Liver (tissue), 8 donors: ENCODE measurements at regions not wholly inside any gene's neighbourhood (a gene's known extent, or its start where the extent isn't known, plus 50 kb on each side); places are given as distances from the start of the nearest gene placed in this dataset.

Experiments used
- DNase-seq: peaks from one replicate; pipeline ENCODE4 v3.0.0-alpha.2; 2017; ENCODE audit warnings: low spot score
- H3K27ac ChIP-seq, 2 donors: one replicate each; pipeline ENCODE4 v1.7.0; 2013; ENCODE audit warnings: inconsistent platforms in 2 of 2, low read length in 2 of 2, control low read depth in 1 of 2, low read depth in 1 of 2, mild to moderate bottlenecking in 1 of 2
- H3K27me3 ChIP-seq, 4 donors: one replicate each; pipeline versions ENCODE4 v1.6.1 to v1.7.0; 2013; ENCODE audit warnings: low read length in 3 of 4, inconsistent platforms in 1 of 4, mild to moderate bottlenecking in 1 of 4, moderate library complexity in 1 of 4; ENCODE audit not compliant: control insufficient read depth in 4 of 4, insufficient read depth in 4 of 4
- H3K36me3 ChIP-seq, 4 donors: one replicate each; pipeline versions ENCODE4 v1.6.1 to v1.7.0; 2013; ENCODE audit warnings: low read length in 3 of 4, mild to moderate bottlenecking in 3 of 4, low read depth in 1 of 4, moderate library complexity in 1 of 4; ENCODE audit not compliant: control insufficient read depth in 4 of 4, insufficient read depth in 3 of 4
- H3K4me1 ChIP-seq, 4 donors: one replicate each; pipeline versions ENCODE4 v1.6.1 to v1.7.0; 2013; ENCODE audit warnings: low read length in 3 of 4, mild to moderate bottlenecking in 3 of 4, moderate library complexity in 1 of 4; ENCODE audit not compliant: control insufficient read depth in 4 of 4, insufficient read depth in 4 of 4
- H3K4me3 ChIP-seq, 3 donors: one replicate each; pipeline versions ENCODE4 v1.6.1 to v1.7.0; 2013; ENCODE audit warnings: low read length in 3 of 3, control low read depth in 1 of 3, low read depth in 1 of 3, mild to moderate bottlenecking in 1 of 3
- H3K9ac ChIP-seq, 2 donors: one replicate each; pipeline ENCODE4 v1.7.0; 2013; ENCODE audit warnings: low read length in 2 of 2, mild to moderate bottlenecking in 2 of 2, moderate library complexity in 2 of 2, control low read depth in 1 of 2, low read depth in 1 of 2
- H3K9me3 ChIP-seq, 4 donors: one replicate each; pipeline versions ENCODE4 v1.6.1 to v1.7.0; 2013; ENCODE audit warnings: low read length in 3 of 4; ENCODE audit not compliant: control insufficient read depth in 4 of 4
- FOXA1 ChIP-seq: IDR thresholded peaks from 2 replicates; pipeline ENCODE4 v1.6.1; 2016; ENCODE audit warnings: antibody characterized with exemption
- FOXA2 ChIP-seq: IDR thresholded peaks from 2 replicates; pipeline ENCODE4 v1.6.1; 2016; ENCODE audit warnings: antibody characterized with exemption
- HNF4A ChIP-seq, 2 donors: conservative IDR thresholded peaks; 2 replicates each; pipeline ENCODE4 v1.6.1; 2016; ENCODE audit warnings: antibody characterized with exemption in 2 of 2, mild to moderate bottlenecking in 2 of 2
- HNF4G ChIP-seq: IDR thresholded peaks from 2 replicates; pipeline ENCODE4 v1.6.1; 2016; ENCODE audit warnings: antibody characterized with exemption
- JUND ChIP-seq, 2 donors: IDR thresholded peaks; 2 replicates each; pipeline ENCODE4 v1.6.1; 2016; ENCODE audit warnings: antibody characterized with exemption in 2 of 2
- MAX ChIP-seq: IDR thresholded peaks from 2 replicates; pipeline ENCODE4 v1.6.1; 2016; ENCODE audit warnings: antibody characterized with exemption
- REST ChIP-seq: IDR thresholded peaks from 2 replicates; pipeline ENCODE4 v1.6.1; 2016; ENCODE audit warnings: antibody characterized with exemption, mild to moderate bottlenecking
- RXRA ChIP-seq, 2 donors: IDR thresholded peaks; 2 replicates each; pipeline ENCODE4 v1.6.1; 2017 to 2018; ENCODE audit warnings: antibody characterized with exemption in 2 of 2, mild to moderate bottlenecking in 1 of 2
- SP1 ChIP-seq: IDR thresholded peaks from 2 replicates; pipeline ENCODE4 v1.6.1; 2018; ENCODE audit warnings: antibody characterized with exemption, mild to moderate bottlenecking
- TAF1 ChIP-seq: conservative IDR thresholded peaks from 2 replicates; pipeline ENCODE4 v1.6.1; 2016; ENCODE audit warnings: antibody characterized with exemption, mild to moderate bottlenecking
- YY1 ChIP-seq: IDR thresholded peaks from 2 replicates; pipeline ENCODE4 v1.6.1; 2016; ENCODE audit warnings: antibody characterized with exemption, mild to moderate bottlenecking
- ZBTB33 ChIP-seq: IDR thresholded peaks from 2 replicates; pipeline ENCODE4 v1.6.1; 2016; ENCODE audit warnings: antibody characterized with exemption
- WGBS: extraction: QIAGEN DNeasy Blood & Tissue Kit; methylation state at CpG from one replicate; pipeline ENCODE4 v1.1.7; 2013; 5-methylcytosine and 5-hydroxymethylcytosine counted together
- TF ChIP-seq, protein P1 (sequence below): fragments of 150-350 bp; IDR thresholded peaks from 2 replicates; pipeline ENCODE4 v1.5.1; 2017; ENCODE audit warnings: improper control_type of control experiment, low read depth, low read length; ENCODE audit not compliant: missing input control
- donor health status: healthy.
- donor health status: healthy.
- donor health status: healthy.
- donor health status: healthy.
- donor health status: healthy.

DNA sequence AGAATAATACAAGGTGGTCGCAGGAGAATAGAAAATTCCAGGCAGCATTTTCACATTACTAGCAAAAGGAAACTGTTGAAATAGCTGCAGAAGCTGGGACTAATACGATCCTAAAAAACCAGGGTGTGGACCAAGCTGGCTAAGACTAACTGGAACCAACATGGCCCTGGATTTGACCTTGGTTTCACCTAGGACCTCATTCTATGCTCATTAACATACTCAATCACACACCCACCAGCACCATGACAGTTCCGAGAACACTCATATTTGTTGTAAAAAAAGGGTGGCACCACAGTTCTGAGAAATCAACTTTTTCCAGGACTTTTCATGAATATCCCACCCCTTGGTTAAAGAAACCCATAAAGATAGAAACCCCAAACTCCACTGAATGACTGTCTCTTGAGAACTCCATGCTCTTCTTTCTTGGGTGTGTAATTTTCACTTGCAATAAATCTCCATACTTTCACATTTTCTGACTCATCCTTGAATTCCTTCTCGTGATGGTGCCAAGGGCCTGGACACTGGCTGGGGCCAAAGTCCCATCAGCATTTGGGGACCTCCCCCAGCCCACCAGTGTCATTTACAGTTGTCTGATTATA lies 164.3 kb upstream of the CHST9 start:
- Histone ChIP-seq H3K9me3 (no peaks in the 10 kb centered on the region), H3K4me1 (no peaks in the 10 kb centered on the region), H3K27ac (no peak overlapping the region), H3K36me3 (no peaks in the 10 kb centered on the region), H3K4me3 (no peak overlapping the region), H3K9ac (no peak overlapping the region), H3K27me3 (no peaks in the 10 kb centered on the region)
- no peak for DNase-seq
- TF ChIP-seq FOXA1, result no peak
- TF ChIP-seq, protein P1, sequence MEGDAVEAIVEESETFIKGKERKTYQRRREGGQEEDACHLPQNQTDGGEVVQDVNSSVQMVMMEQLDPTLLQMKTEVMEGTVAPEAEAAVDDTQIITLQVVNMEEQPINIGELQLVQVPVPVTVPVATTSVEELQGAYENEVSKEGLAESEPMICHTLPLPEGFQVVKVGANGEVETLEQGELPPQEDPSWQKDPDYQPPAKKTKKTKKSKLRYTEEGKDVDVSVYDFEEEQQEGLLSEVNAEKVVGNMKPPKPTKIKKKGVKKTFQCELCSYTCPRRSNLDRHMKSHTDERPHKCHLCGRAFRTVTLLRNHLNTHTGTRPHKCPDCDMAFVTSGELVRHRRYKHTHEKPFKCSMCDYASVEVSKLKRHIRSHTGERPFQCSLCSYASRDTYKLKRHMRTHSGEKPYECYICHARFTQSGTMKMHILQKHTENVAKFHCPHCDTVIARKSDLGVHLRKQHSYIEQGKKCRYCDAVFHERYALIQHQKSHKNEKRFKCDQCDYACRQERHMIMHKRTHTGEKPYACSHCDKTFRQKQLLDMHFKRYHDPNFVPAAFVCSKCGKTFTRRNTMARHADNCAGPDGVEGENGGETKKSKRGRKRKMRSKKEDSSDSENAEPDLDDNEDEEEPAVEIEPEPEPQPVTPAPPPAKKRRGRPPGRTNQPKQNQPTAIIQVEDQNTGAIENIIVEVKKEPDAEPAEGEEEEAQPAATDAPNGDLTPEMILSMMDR, result no peak
- TF ChIP-seq SP1, result no peak
- no peak for TF ChIP-seq JUND (IDR thresholded peaks at IDR 0.05)
- TF ChIP-seq HNF4G, result no peak
- TF ChIP-seq REST, result no peak
- no peak for TF ChIP-seq RXRA (IDR thresholded peaks at IDR 0.05)
- TF ChIP-seq FOXA2, result no peak
- no peak for TF ChIP-seq TAF1
- TF ChIP-seq YY1, result no peak
- no peak for TF ChIP-seq MAX
- no peak for TF ChIP-seq HNF4A (conservative IDR thresholded peaks at IDR 0.05)
- WGBS, result 67% methylated on average over 4 of the region's 4 CpGs

DNA sequence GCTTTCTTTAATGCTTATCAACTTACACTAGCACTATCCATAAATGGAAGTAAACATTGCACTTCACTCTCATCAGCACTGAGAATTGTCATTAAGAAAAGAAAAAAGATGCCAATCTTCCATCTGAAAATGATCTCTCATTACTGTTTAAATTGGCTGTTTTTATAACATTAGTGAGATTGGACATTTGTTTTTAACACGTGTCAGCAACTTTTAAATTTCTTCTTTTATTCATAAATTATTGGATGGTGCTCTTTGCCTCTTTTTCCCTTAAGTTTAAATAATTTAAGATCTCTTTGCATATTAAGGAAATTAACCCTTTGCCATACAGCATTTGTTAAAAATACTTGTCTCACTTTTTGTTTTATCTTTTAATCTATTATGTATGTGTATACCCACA lies 146.5 kb upstream of the CHST9 start:
- DNase-seq, result no peak
- no peaks in the 10 kb centered on the region for H3K36me3 ChIP-seq
- no peak overlapping the region for H3K4me3 ChIP-seq
- H3K27me3 ChIP-seq, result no peaks in the 10 kb centered on the region
- no peaks in the 10 kb centered on the region for H3K4me1 ChIP-seq
- no peaks in the 10 kb centered on the region for H3K9me3 ChIP-seq
- H3K27ac ChIP-seq, result no peak overlapping the region
- TF ChIP-seq ZBTB33, result no peak
- TF ChIP-seq YY1, result no peak
- no peak overlapping the region for H3K9ac ChIP-seq
- WGBS, result 90% methylated on average over 1 of the region's 1 CpG
